GM11168 (cell line): ENCODE measurements at regions not wholly inside any gene's neighbourhood (a gene's known extent, or its start where the extent isn't known, plus 50 kb on each side); places are given as distances from the start of the nearest gene placed in this dataset.
"Not testable (repeated sequence)": the region's sequence is repeated elsewhere in the genome, so short reads cannot be mapped to it uniquely, and the experiment has no call there.

Source experiments
- in situ Hi-C: fragments of 300-500 bp; cut with MboI; formaldehyde crosslinking; loops from one replicate; pipeline ENCODE4 v1.12.0; 2022; ENCODE audit warnings: low sequenced_read_pairs; ENCODE audit not compliant: unreplicated experiment

DNA sequence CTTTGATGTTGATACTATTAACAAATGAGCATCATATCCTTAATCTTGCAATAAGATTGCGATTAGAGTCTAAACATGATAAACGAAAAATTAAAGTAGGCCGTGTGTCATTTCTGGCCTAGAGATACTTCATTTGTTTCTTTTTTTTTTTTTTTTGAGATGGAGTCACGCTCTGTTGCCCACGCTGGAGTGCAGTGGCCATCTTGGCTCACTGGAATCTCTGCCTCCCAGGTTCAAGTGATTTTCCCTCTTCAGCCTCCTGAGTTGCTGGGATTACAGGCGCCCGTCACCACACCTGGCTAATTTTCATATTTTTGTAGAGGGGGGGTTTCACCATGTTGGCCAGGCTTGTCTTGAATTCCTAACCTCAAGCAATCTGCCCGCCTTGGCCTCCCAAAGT is 446.9 kb downstream of the PCNX1 start:
- in situ Hi-C loops: no loop called here

DNA sequence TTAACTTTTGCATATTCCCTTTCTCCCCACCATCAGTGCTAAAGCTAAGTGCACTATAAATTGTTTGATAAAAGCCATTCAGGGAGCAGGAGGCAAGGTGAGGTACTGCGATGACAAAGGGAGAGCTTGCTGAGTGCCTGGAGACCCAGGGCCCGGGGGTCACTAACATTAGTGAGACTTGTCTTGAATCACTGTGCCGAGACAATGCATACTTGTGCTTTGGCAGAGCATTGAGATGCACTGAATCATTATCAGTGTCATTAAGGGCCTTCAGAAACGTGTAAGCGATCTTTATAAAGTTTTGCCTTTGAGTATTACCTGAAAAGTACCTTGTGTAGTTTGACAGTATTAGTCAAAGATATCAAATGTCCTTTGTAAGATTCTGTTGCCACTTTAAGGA is 447.5 kb downstream of the PCNX1 start:
- in situ Hi-C loops: no loop called here

GRCh38 chr14:71355324-71356201 is 448.3 kb downstream of the PCNX1 start:
- in situ Hi-C loops: no loop called here

- in situ Hi-C loops: no loop called here
Observed at GRCh38 chr14:71358209-71358931, 451.1 kb downstream of the PCNX1 start.

DNA sequence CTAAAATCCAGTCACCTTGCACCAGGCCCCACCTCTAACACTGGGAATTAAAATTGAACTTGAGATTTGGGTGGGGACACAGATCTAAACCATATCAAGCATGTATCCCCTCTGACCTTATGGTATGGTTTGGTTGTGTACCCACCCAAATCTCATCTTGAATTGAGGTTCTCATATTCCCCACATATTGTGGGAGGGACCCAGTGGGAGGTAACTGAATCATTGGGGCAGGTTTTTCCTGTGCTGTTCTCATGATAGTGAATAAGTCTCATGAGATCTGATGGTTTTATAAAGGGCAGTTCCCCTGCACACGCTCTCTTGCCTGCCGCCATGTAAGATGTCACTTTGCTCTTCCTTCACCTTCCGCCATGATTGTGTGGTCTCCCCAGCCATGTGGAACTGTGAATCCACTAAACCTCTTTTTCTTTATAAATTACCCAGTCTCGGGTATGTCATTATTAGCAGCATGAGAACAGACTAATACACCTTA is 451.7 kb downstream of the PCNX1 start:
- in situ Hi-C loops: not testable (repeated sequence)

DNA sequence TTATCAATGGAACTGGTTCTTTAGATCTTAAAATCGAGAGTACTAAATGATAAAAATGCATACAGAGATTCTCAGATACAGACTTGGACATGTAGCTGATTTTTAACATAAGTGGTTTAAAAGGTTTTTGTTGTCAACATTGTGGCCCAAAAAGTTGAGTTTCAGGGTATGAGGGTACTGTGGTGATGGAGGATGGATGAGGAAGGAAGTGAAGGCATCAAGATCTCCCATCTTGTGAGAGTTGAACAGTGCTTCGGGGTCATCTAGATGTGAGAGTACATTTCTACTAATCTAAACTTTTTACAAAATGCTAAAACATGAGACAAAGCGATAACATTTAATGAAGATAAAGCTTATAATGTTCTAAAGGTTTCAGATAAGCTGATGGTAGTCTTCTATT is 452.6 kb downstream of the PCNX1 start:
- in situ Hi-C loops: no loop called here

DNA sequence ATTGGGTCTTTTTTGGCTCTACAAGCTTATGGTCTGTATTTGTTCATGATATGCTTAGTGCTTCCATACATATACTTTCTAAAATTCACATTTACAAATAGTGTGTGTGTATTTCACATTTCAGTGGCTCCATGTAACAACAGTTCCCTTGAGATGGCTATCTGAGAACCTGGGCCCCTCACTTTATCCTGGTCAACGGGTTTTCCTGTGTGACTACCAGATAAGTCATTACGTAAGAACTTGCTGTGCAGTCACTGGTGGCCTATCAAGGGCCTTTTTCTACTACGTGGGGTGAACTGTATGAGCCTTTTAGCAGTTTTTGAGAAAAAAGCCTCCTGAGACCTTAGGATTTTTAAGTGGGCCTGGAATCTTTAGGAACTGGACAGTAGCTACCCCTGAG is 454.1 kb downstream of the PCNX1 start:
- in situ Hi-C loops: no loop called here

DNA sequence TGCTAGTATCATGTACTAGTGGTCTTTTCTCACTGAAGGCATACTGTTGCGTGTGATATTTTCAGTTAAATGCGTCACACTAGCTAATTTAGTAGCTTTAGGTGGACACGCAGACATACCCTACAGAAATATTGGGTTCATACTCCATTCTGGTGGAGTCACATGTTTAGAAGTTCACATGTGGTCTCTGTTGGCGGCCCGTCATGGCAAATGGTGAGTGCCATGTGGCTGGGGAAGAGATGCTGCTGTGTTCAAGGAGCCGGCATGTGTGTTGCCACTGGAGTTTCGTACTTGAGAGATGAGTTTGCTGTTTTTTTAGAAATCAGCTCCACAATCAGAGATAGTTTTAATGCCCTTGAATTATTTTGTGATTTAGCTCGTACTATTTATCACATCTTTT is 454.6 kb downstream of the PCNX1 start:
- in situ Hi-C loops: no loop called here

GRCh38 chr14:71362282-71362681 is 455.0 kb downstream of the PCNX1 start:
- in situ Hi-C loops: no loop called here

- in situ Hi-C loops: no loop called here
Observed at GRCh38 chr14:71362920-71363584, 455.8 kb downstream of the PCNX1 start.

GRCh38 chr14:71363946-71364925 is 457.0 kb downstream of the PCNX1 start:
- in situ Hi-C loops: no loop called here

GRCh38 chr14:71365361-71365760 is 458.1 kb downstream of the PCNX1 start:
- in situ Hi-C loops: no loop called here

GRCh38 chr14:71366861-71367260 is 459.6 kb downstream of the PCNX1 start:
- in situ Hi-C loops: no loop called here

DNA sequence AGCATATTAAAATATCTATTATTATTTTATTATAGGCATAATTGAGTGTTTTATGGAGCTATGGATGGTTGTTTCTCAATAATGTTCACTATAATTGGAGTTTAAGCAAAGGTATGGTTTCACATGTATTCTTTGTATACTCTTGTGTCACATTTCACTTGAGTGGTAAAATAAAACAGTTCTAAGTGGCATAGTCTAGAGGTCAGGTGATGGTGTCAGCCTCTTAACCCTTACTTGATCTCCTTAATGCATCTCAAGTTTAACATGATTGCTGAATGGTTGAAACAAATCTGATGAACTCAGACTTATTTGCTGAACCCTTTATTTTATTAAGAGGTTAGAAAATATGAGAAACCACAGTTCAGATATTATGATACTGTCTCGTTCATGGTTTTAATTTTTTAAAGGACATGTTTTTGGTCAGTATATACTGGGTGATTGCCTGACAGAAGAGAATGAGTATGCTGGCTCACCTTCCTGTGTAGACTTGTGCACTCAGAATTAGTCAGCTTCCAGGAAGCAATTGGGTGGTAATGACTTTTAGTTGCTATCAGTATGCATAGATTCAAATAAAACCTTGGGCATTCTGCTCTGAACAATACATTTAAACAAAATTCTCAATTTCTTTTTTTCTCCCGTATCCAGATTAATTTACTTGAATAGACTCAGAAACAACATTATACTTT is 464.6 kb downstream of the PCNX1 start:
- in situ Hi-C loops: no loop called here

DNA sequence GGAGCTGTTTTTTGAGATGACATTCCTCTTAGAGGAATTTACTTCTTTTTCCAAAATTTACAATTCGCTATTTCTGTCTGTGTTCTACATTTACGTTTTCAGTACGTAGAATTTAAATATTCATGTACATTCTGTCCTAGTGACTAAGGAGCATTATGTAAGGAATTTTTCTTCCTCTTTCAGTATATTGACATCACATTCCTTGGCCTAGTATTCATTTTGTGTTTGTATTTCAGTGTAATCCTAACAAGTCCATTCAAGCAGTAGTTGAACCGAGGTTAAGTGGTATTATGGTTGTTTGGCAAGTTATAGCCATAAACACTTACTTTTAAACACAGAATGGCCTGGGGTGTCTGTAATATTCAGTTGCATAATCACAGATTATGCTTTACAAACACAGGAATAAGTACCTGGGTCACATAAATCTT is 465.2 kb downstream of the PCNX1 start:
- in situ Hi-C loops: no loop called here

DNA sequence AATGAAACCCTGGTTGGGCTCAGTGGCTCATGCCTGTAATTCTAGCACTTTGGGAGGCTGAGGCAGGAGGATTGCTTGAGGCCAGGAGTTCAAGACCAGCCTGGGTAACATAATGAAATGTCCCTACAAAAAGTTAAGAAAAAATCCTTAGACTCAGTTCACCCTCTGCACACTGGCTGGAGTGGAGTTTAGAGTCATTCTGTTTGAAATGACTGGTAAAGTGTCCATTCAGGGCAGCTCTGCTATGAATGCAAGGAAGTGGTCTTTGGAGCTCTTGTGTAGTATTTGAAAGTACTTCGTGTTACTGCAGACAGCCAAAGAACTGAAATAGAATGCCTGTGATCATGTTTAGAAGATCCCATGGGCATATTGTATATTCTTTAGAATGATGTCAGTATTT is 466.5 kb downstream of the PCNX1 start:
- in situ Hi-C loops: no loop called here

DNA sequence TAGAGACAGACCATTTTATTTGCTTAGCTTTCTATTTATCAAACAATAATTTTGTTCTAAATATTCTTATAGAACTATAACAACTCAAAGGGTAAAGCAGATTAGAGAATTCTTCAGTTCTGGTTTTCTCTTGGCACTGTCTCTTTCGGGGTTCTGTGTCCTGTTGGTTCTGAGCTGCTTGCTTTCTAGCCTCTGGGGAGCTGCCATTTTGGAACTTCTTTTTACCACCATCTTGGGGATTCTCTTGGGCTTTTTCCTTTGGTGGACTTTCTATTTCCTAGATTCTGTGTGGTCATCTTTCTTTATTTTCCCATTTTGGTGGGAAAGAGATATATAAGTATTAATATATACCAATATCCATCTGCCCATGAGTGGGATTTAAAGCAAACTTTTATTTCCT is 467.7 kb downstream of the PCNX1 start:
- in situ Hi-C loops: no loop called here

GRCh38 chr14:71377099-71377498 is 469.8 kb downstream of the PCNX1 start:
- in situ Hi-C loops: no loop called here

DNA sequence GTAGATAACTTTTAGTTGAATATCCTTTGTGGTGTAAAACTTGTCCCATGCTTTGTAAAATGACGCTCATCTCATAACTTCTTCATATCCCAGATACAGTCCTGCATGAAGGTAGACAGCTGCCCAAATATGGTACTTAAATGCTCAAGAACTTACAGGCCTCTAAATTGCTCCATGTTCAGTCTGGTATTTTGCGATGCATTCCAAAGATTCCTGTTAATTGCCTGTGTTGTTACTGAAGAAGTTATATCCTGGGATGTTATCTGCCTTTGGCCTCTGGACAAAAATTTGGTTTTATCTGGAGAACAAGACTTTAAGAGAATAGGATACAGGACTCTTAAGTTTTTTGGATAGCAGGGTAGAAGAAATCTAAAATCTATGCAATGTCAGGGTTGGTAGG is 473.0 kb downstream of the PCNX1 start:
- in situ Hi-C loops: no loop called here
